GM12872 (cell line): ENCODE measurements at regions not wholly inside any gene's neighbourhood (a gene's known extent, or its start where the extent isn't known, plus 50 kb on each side); places are given as distances from the start of the nearest gene placed in this dataset.

Experiments
- TF ChIP-seq, protein P1 (sequence below): IDR thresholded peaks from 3 replicates; pipeline ENCODE4 v1.5.1; 2011; ENCODE audit warnings: low read depth, mild to moderate bottlenecking, low read length, moderate library complexity; ENCODE audit not compliant: insufficient read depth

DNA sequence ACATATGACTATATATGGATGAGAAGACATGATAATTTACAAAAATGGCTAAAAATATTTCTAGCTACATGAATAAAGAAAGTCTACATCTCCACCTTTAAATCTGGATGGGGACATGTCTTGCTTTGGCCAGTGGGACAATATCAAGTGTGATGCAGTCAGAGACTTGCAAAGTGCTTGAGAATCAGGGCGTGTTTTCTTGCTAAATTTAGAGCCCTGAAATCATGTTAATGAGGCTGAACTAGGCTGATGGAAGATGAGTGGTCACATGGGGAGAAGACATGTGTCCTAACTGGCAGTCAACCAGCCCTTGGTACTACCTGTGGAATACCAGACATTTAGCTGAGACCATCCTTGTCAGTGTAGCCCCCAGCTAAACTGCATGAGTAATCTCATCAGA, 278.5 kb upstream of the RGPD4 start:
- TF ChIP-seq, protein P1, sequence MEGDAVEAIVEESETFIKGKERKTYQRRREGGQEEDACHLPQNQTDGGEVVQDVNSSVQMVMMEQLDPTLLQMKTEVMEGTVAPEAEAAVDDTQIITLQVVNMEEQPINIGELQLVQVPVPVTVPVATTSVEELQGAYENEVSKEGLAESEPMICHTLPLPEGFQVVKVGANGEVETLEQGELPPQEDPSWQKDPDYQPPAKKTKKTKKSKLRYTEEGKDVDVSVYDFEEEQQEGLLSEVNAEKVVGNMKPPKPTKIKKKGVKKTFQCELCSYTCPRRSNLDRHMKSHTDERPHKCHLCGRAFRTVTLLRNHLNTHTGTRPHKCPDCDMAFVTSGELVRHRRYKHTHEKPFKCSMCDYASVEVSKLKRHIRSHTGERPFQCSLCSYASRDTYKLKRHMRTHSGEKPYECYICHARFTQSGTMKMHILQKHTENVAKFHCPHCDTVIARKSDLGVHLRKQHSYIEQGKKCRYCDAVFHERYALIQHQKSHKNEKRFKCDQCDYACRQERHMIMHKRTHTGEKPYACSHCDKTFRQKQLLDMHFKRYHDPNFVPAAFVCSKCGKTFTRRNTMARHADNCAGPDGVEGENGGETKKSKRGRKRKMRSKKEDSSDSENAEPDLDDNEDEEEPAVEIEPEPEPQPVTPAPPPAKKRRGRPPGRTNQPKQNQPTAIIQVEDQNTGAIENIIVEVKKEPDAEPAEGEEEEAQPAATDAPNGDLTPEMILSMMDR: no peak

DNA sequence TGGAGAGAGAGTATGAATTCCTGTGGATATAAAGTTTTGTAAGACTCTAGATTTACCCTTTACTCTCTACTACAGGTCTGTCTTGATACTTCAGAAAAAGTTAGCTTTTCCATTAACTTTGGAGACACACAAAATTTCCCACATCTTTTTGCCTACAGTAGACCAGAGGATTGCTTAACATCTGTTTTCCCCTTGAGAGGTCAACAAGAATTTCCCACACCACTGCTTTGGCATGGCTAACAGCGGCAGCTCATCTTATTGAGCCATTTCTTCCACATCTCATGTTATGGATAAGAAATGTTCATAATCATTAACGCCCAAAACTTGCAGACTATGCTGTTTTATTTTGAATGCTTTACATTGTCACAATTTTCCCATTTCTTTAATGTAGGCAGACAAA, 273.6 kb upstream of the RGPD4 start:
- TF ChIP-seq, protein P1: no peak

GRCh38 chr2:107553539-107553938, 273.2 kb upstream of the RGPD4 start:
- TF ChIP-seq, protein P1: no peak

GRCh38 chr2:107556038-107556627, 270.6 kb upstream of the RGPD4 start:
- TF ChIP-seq, protein P1: no peak

- TF ChIP-seq, protein P1: no peak
Measured at GRCh38 chr2:107558295-107558694, 268.4 kb upstream of the RGPD4 start.

DNA sequence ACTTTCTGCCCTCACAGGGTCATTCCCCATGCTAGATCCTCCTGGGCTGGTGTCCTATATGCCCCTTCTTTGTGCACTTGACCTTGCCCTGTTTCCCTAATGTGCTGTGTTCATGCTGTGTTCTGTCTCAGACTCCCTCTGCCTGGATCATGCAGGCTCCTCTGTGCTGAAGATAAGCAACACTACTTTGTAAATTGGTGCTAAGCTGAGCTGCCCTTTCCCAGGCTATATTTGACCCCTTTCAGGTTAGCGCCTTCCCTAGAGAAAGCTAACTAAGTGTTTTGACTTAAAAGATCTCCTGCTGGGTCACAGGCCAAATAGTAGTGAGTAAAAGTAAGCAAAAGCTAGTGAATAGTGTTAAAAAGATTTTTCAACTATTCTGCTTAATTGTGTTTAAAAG, 257.2 kb upstream of the RGPD4 start:
- TF ChIP-seq, protein P1: no peak

GRCh38 chr2:107570876-107571275, 255.8 kb upstream of the RGPD4 start:
- TF ChIP-seq, protein P1: no peak
